ENCODE measurements at regions not wholly inside any gene's neighbourhood (a gene's known extent, or its start where the extent isn't known, plus 50 kb on each side); places are given as distances from the start of the nearest gene placed in this dataset.

GRCh38 chr2:125711075-125711474, 944.9 kb upstream of the GYPC start:
- no peak for DNase-seq (ENCODE audit: low read depth, low spot score)
- TF ChIP-seq, protein P1, sequence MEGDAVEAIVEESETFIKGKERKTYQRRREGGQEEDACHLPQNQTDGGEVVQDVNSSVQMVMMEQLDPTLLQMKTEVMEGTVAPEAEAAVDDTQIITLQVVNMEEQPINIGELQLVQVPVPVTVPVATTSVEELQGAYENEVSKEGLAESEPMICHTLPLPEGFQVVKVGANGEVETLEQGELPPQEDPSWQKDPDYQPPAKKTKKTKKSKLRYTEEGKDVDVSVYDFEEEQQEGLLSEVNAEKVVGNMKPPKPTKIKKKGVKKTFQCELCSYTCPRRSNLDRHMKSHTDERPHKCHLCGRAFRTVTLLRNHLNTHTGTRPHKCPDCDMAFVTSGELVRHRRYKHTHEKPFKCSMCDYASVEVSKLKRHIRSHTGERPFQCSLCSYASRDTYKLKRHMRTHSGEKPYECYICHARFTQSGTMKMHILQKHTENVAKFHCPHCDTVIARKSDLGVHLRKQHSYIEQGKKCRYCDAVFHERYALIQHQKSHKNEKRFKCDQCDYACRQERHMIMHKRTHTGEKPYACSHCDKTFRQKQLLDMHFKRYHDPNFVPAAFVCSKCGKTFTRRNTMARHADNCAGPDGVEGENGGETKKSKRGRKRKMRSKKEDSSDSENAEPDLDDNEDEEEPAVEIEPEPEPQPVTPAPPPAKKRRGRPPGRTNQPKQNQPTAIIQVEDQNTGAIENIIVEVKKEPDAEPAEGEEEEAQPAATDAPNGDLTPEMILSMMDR (IDR thresholded peaks at IDR 0.05; ENCODE audit: low read depth, low read length): no peak
- no peak overlapping the region for H3K4me3 ChIP-seq (ENCODE audit: low read depth, low read length)
- in situ Hi-C loops (cut with HindIII; ENCODE audit: low sequenced_read_pairs): no loop called here

DNA sequence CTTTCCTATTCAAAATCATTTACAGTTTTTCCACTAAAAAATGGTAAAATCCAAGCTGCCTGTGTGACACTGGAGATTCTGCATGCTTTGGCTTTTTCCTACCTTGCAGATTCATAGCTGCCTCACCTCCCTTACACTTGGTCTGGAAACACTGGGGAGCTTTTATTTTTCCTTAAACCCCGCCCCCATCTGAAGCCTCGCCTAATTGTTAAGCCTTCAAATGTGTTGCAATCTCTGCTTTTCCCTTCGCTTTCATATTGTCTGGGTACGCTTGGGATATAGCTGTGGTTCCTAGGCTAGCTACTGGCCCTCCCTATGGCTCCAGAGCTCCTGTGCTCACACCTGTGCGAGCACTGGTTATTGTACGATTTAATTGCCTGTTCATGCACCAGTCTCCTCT, 942.4 kb upstream of the GYPC start:
- in situ Hi-C loops (cut with HindIII; ENCODE audit: low sequenced_read_pairs): no loop called here
- TF ChIP-seq, protein P1 (IDR thresholded peaks at IDR 0.05; ENCODE audit: low read depth, low read length): no peak
- DNase-seq (ENCODE audit: low read depth, low spot score): no peak
- H3K4me3 ChIP-seq (ENCODE audit: low read depth, low read length): no peak overlapping the region

- TF ChIP-seq, protein P1 (IDR thresholded peaks at IDR 0.05; ENCODE audit: low read depth, low read length): no peak
- in situ Hi-C loops (cut with HindIII; ENCODE audit: low sequenced_read_pairs): no loop called here
- H3K4me3 ChIP-seq (ENCODE audit: low read depth, low read length): no peak overlapping the region
- no peak for DNase-seq (ENCODE audit: low read depth, low spot score)
These were observed 934.8 kb upstream of the GYPC start for GRCh38 chr2:125721072-125721721.

- no peak overlapping the region for H3K4me3 ChIP-seq (ENCODE audit: low read depth, low read length)
- in situ Hi-C loops (cut with HindIII; ENCODE audit: low sequenced_read_pairs): no loop called here
- no peak for DNase-seq (ENCODE audit: low read depth, low spot score)
- TF ChIP-seq, protein P1 (IDR thresholded peaks at IDR 0.05; ENCODE audit: low read depth, low read length): no peak
These were observed 925.0 kb upstream of the GYPC start for GRCh38 chr2:125730921-125731320.

DNA sequence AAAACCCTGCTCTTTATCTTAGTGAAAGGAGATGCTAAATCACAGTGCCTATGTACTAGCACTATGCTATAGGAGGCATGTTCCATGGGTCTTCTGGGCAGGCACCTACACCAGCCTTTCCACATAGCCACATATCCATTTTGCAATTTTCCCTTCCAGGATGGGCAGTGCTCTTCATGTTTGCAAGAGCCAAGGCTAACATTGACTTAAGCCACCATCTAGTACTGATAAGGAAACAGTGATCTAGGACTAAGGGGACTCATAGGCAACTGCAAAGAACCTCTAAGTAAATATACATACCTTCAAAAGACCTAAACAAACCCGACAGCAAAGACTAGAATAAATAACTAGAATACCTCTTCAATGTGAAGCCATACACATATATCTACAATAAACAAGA, 919.7 kb upstream of the GYPC start:
- H3K4me3 ChIP-seq (ENCODE audit: low read depth, low read length): no peak overlapping the region
- in situ Hi-C loops (cut with HindIII; ENCODE audit: low sequenced_read_pairs): no loop called here
- TF ChIP-seq, protein P1 (IDR thresholded peaks at IDR 0.05; ENCODE audit: low read depth, low read length): no peak
- DNase-seq (ENCODE audit: low read depth, low spot score): no peak

- H3K4me3 ChIP-seq (ENCODE audit: low read depth, low read length): no peak overlapping the region
- no peak for DNase-seq (ENCODE audit: low read depth, low spot score)
- in situ Hi-C loops (cut with HindIII; ENCODE audit: low sequenced_read_pairs): no loop called here
- TF ChIP-seq, protein P1 (IDR thresholded peaks at IDR 0.05; ENCODE audit: low read depth, low read length): no peak
These were observed 910.4 kb upstream of the GYPC start for GRCh38 chr2:125745514-125745913.

Measured in astrocyte of the spinal cord (primary cell).